OCI-LY3 (cell line): ENCODE measurements at regions not wholly inside any gene's neighbourhood (a gene's known extent, or its start where the extent isn't known, plus 50 kb on each side); places are given as distances from the start of the nearest gene placed in this dataset.
"Not testable (repeated sequence)": the region's sequence is repeated elsewhere in the genome, so short reads cannot be mapped to it uniquely, and the experiment has no call there.

ENCODE experiments used
- H2AFZ ChIP-seq: fragments of 200-600, 300-600 bp; shearing (Covaris generic); 2 replicates; pipeline ENCODE4 v1.6.0; 2014; ENCODE audit warnings: antibody characterized with exemption, low read depth, low read length
- H3K27ac ChIP-seq: fragments of 200-600, 300-600 bp; sonication (generic); 2 replicates; pipeline ENCODE4 v1.5.1; 2014; ENCODE audit warnings: mild to moderate bottlenecking, low read length, moderate library complexity, mixed read lengths
- H3K27me3 ChIP-seq: fragments of 200-600, 300-600 bp; sonication (generic); 2 replicates; pipeline ENCODE4 v1.6.1; 2014; ENCODE audit warnings: low read depth, low read length, mixed read lengths
- H3K36me3 ChIP-seq: fragments of 200-600, 300-600 bp; sonication (generic); replicated peaks from 2 replicates; pipeline ENCODE3; 2014; ENCODE audit warnings: low read depth, low read length, mixed read lengths
- H3K4me1 ChIP-seq: fragments of 300-600, 200-600 bp; sonication (generic); 2 replicates; pipeline ENCODE4 v1.6.1; 2014; ENCODE audit warnings: low read length, mixed read lengths
- H3K4me2 ChIP-seq: fragments of 200-600, 300-600 bp; sonication (generic); 2 replicates; pipeline ENCODE4 v1.6.1; 2014; ENCODE audit warnings: low read length, mixed read lengths
- H3K4me3 ChIP-seq: fragments of 300-600, 200-600 bp; sonication (generic); 2 replicates; pipeline ENCODE4 v1.5.1; 2014; ENCODE audit warnings: antibody characterized with exemption, mild to moderate bottlenecking, low read length, moderate library complexity
- H3K79me2 ChIP-seq: fragments of 300-600, 200-600 bp; shearing (Covaris generic); 2 replicates; pipeline ENCODE4 v1.6.1; 2014; ENCODE audit warnings: mild to moderate bottlenecking, low read length, mixed read lengths
- H3K9ac ChIP-seq: fragments of 300-600, 200-600 bp; shearing (Covaris generic); 2 replicates; pipeline ENCODE4 v1.6.0; 2014; ENCODE audit warnings: mild to moderate bottlenecking, low read length, moderate library complexity
- H3K9me3 ChIP-seq: fragments of 200-600, 300-600 bp; shearing (Covaris generic); 2 replicates; pipeline ENCODE4 v1.6.1; 2014; ENCODE audit warnings: low read length, mixed read lengths; ENCODE audit not compliant: insufficient read depth
- H4K20me1 ChIP-seq: fragments of 200-600, 300-600 bp; sonication (generic); 2 replicates; pipeline ENCODE4 v1.6.1; 2016; ENCODE audit warnings: low read length, mixed read lengths; ENCODE audit not compliant: insufficient read depth
- CTCF ChIP-seq: fragments of 200-600, 300-600 bp; sonication (generic); IDR thresholded peaks from 2 replicates; pipeline ENCODE4 v1.5.1; 2014; ENCODE audit warnings: antibody characterized with exemption, low read length, low read depth
- EZH2phosphoT487 ChIP-seq: fragments of 200-600 bp; shearing (Covaris generic); IDR thresholded peaks from 2 replicates; pipeline ENCODE4 v1.6.1; 2018; ENCODE audit warnings: antibody characterized with exemption, mixed run types, low read depth

GRCh38 chr15:54779271-54779670 is 417.5 kb downstream of the RSL24D1 start:
- H3K4me2 ChIP-seq, result no peak overlapping the region
- no peak overlapping the region for H3K9ac ChIP-seq
- no peak overlapping the region for H3K4me3 ChIP-seq
- H4K20me1 ChIP-seq, result no peaks in the 10 kb centered on the region
- no peaks in the 10 kb centered on the region for H3K36me3 ChIP-seq
- H3K27me3 ChIP-seq, result no peaks in the 10 kb centered on the region
- H3K79me2 ChIP-seq, result no peaks in the 10 kb centered on the region
- no peaks in the 10 kb centered on the region for H3K4me1 ChIP-seq
- H3K27ac ChIP-seq, result no peak overlapping the region
- no peak for TF ChIP-seq EZH2phosphoT487
- no peak for TF ChIP-seq CTCF
- 0 out of 2 replicates have a peak, but pooled peaks cover 3% of the 10 kb centered on the region for H3K9me3 ChIP-seq
- H2AFZ ChIP-seq, result no peak overlapping the region

GRCh38 chr15:54776410-54776809 is 420.3 kb downstream of the RSL24D1 start:
- no peak overlapping the region for H3K4me3 ChIP-seq
- H3K27ac ChIP-seq, result no peak overlapping the region
- TF ChIP-seq CTCF (no peak), EZH2phosphoT487 (no peak)
- H2AFZ ChIP-seq, result no peak overlapping the region
- H3K36me3 ChIP-seq, result no peaks in the 10 kb centered on the region
- no peak overlapping the region for H3K4me2 ChIP-seq
- no peaks in the 10 kb centered on the region for H3K4me1 ChIP-seq
- 0 out of 2 replicates have a peak, but pooled peaks cover 3% of the 10 kb centered on the region for H3K9me3 ChIP-seq
- H4K20me1 ChIP-seq, result no peaks in the 10 kb centered on the region
- H3K79me2 ChIP-seq, result no peaks in the 10 kb centered on the region
- no peaks in the 10 kb centered on the region for H3K27me3 ChIP-seq
- H3K9ac ChIP-seq, result no peak overlapping the region

- Histone ChIP-seq H3K27ac (no peak overlapping the region), H3K79me2 (no peaks in the 10 kb centered on the region), H3K9ac (no peak overlapping the region), H2AFZ (no peak overlapping the region), H3K4me1 (no peaks in the 10 kb centered on the region), H3K4me3 (no peak overlapping the region), H3K27me3 (no peaks in the 10 kb centered on the region), H3K4me2 (no peak overlapping the region), H3K36me3 (no peaks in the 10 kb centered on the region), H4K20me1 (no peaks in the 10 kb centered on the region), H3K9me3 (no peaks in the 10 kb centered on the region)
- TF ChIP-seq CTCF (no peak), EZH2phosphoT487 (no peak)
Measured at GRCh38 chr15:54772663-54773062, 424.1 kb downstream of the RSL24D1 start.

- H3K9me3 ChIP-seq, H3K4me2 ChIP-seq, H3K9ac ChIP-seq, H3K36me3 ChIP-seq, H2AFZ ChIP-seq, H3K79me2 ChIP-seq, H3K4me1 ChIP-seq, H3K4me3 ChIP-seq, H3K27ac ChIP-seq, H4K20me1 ChIP-seq, H3K27me3 ChIP-seq: not testable (repeated sequence)
Measured at GRCh38 chr15:54749461-54749860, 447.3 kb downstream of the RSL24D1 start.
